ENCODE measurements at regions not wholly inside any gene's neighbourhood (a gene's known extent, or its start where the extent isn't known, plus 50 kb on each side); places are given as distances from the start of the nearest gene placed in this dataset.
"Not testable (repeated sequence)": the region's sequence is repeated elsewhere in the genome, so short reads cannot be mapped to it uniquely, and the experiment has no call there.

DNA sequence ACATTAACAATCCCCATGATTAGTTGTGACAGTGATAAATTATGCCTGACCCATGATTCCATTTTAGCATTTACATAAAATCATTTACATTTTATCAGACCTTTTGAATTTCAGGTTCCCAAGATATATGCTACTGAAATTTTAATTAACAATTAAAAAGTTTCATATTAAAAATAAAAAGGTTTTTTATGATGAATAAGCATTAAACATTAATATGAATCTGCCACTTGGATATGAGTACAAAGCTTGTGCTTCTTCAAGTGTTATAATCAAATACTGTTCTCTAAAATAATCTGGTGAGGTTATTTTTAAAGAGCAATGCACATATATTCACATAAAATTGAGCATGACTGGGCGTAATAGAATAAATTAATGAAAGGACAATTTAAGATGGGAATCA is 1218.0 kb downstream of the CNTNAP5 start:
- TF ChIP-seq, protein P1, sequence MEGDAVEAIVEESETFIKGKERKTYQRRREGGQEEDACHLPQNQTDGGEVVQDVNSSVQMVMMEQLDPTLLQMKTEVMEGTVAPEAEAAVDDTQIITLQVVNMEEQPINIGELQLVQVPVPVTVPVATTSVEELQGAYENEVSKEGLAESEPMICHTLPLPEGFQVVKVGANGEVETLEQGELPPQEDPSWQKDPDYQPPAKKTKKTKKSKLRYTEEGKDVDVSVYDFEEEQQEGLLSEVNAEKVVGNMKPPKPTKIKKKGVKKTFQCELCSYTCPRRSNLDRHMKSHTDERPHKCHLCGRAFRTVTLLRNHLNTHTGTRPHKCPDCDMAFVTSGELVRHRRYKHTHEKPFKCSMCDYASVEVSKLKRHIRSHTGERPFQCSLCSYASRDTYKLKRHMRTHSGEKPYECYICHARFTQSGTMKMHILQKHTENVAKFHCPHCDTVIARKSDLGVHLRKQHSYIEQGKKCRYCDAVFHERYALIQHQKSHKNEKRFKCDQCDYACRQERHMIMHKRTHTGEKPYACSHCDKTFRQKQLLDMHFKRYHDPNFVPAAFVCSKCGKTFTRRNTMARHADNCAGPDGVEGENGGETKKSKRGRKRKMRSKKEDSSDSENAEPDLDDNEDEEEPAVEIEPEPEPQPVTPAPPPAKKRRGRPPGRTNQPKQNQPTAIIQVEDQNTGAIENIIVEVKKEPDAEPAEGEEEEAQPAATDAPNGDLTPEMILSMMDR (IDR thresholded peaks at IDR 0.05 in 4 of 5, conservative IDR thresholded peaks at IDR 0.05 in 1 of 5) = no peak
- TF ChIP-seq POLR2A (IDR thresholded peaks at IDR 0.05) = no peak
- intact Hi-C loops (cut with DNase I; ENCODE audit: low total_unique reads) = no loop called here
- Histone ChIP-seq H3K4me3 (no peak overlapping the region), H3K36me3 (no peaks in the 10 kb centered on the region), H3K27me3 (no peaks in the 10 kb centered on the region), H3K4me1 (no peaks in the 10 kb centered on the region), H3K9me3 (no peaks in the 10 kb centered on the region), H3K27ac (no peak overlapping the region)
- in situ Hi-C loops (cut with MboI; ENCODE audit: low sequenced_read_pairs in 4 of 4) = no loop called here
- DNase-seq (no peak), ATAC-seq (no peak)

DNA sequence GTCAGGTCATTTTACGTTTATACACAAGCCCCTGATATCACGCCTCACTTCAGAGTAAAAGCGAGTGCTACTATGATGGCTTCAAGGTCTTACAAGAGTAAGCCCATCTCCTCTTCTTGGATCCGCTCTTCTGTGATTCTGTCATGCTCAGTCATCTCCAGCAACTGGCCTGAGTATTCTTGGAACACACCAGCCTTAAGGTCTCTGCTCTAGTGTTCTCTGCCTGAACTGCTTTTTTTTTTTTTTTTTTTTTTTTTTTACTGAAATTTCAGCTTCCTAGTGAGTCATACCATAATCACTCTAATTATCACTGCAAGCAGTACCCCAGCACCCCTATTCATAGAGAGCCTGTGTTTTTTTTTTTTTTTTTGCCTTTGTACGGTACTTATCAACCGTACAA is 1228.9 kb downstream of the CNTNAP5 start:
- intact Hi-C loops (cut with DNase I; ENCODE audit: low total_unique reads) (no loop called here), in situ Hi-C loops (cut with MboI; ENCODE audit: low sequenced_read_pairs in 4 of 4) (no loop called here)
- no peak overlapping the region for H3K4me3 ChIP-seq
- no peaks in the 10 kb centered on the region for H3K36me3 ChIP-seq
- H3K4me1 ChIP-seq = no peaks in the 10 kb centered on the region
- no peaks in the 10 kb centered on the region for H3K27me3 ChIP-seq
- H3K27ac ChIP-seq = no peak overlapping the region
- TF ChIP-seq, protein P1 (IDR thresholded peaks at IDR 0.05 in 4 of 5, conservative IDR thresholded peaks at IDR 0.05 in 1 of 5) = no peak
- no peak for TF ChIP-seq POLR2A (IDR thresholded peaks at IDR 0.05)
- DNase-seq (no peak), ATAC-seq (no peak)
- no peaks in the 10 kb centered on the region for H3K9me3 ChIP-seq

DNA sequence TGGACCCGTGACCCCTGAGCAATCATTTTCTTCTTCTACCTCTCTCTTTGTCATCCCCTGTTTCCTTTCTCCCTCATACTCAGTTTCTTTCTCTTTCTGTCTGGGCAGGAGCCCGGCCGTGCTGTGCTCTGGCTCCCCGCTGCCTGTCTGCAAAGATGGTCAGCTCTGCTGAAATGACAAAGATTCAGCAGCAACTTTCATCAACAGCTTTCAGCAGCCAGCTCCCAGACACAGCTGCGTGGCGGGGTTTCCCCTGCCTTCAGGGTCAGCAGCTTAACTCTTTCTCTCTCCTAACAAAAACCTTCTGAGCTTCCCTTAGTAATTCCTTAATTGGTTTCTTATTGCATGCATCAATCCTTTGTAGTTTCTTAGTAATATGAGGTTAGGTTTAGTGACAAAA is 1234.4 kb downstream of the CNTNAP5 start:
- TF ChIP-seq, protein P1 (IDR thresholded peaks at IDR 0.05 in 4 of 5, conservative IDR thresholded peaks at IDR 0.05 in 1 of 5) = no peak
- TF ChIP-seq POLR2A (IDR thresholded peaks at IDR 0.05) = no peak
- in situ Hi-C loops (cut with MboI; ENCODE audit: low sequenced_read_pairs in 4 of 4) (no loop called here), intact Hi-C loops (cut with DNase I; ENCODE audit: low total_unique reads) (no loop called here)
- H3K4me3 ChIP-seq = no peak overlapping the region
- no peaks in the 10 kb centered on the region for H3K27me3 ChIP-seq
- H3K36me3 ChIP-seq = no peaks in the 10 kb centered on the region
- DNase-seq (no peak), ATAC-seq (no peak)
- H3K27ac ChIP-seq = no peak overlapping the region
- H3K4me1 ChIP-seq = no peaks in the 10 kb centered on the region
- H3K9me3 ChIP-seq = no peaks in the 10 kb centered on the region

DNA sequence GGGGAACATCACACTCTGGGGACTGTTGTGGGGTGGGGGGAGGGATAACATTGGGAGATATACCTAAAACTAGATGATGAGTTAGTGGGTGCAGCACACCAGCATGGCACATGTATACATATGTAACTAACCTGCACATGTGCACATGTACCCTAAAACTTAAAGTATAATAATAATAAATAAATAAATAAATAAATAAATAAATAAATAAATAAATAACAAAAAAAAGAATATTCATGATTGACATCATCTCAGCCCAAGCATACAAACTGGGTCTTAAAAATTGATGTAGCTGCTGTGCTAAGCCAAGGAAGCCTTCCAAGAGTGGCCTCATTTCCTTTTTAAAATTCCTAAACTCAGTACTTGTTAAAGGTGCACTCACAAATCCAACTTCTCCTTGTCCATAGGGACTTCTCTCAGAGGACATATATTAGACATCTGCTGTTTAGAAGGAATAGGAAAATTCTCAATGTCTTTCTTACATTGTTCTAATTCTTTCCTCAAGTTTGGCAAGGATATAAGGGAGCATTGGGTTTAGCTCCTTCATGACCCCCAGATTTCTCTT is 1235.4 kb downstream of the CNTNAP5 start:
- H3K4me1 ChIP-seq; ATAC-seq; H3K27me3 ChIP-seq; DNase-seq; H3K36me3 ChIP-seq; H3K27ac ChIP-seq; H3K4me3 ChIP-seq; H3K9me3 ChIP-seq; in situ Hi-C loops (cut with MboI; ENCODE audit: low sequenced_read_pairs in 4 of 4); intact Hi-C loops (cut with DNase I; ENCODE audit: low total_unique reads): not testable (repeated sequence)

DNA sequence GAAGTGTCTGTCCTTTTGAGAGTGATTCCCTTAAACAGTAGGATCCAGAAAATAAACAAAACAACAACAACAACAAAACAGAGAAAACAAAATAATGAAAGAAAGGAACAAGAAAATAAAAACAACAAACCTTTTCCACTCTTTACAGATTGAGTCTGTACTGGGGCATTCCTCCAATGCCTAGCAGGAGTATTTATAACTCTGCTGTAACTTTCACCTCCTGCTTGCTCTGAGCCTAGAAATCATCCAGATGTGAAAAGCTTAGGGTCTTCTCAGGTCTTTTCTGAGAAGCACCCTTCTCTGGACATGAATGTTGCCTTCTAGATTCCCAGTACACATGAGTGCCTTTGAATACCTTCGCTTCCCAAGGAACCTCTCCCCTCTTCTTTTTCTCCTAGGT is 1239.4 kb downstream of the CNTNAP5 start:
- DNase-seq (no peak), ATAC-seq (no peak)
- Histone ChIP-seq H3K9me3 (no peaks in the 10 kb centered on the region), H3K27me3 (no peaks in the 10 kb centered on the region), H3K4me3 (no peak overlapping the region), H3K36me3 (no peaks in the 10 kb centered on the region), H3K4me1 (no peaks in the 10 kb centered on the region), H3K27ac (no peak overlapping the region)
- in situ Hi-C loops (cut with MboI; ENCODE audit: low sequenced_read_pairs in 4 of 4) = no loop called here
- TF ChIP-seq POLR2A (IDR thresholded peaks at IDR 0.05) = no peak
- TF ChIP-seq, protein P1 (IDR thresholded peaks at IDR 0.05 in 4 of 5, conservative IDR thresholded peaks at IDR 0.05 in 1 of 5) = no peak
- intact Hi-C loops (cut with DNase I; ENCODE audit: low total_unique reads) = no loop called here

Measured in gastrocnemius medialis (tissue), 4 donors.